Astrocyte (in vitro differentiated cells and primary cell): ENCODE measurements at regions not wholly inside any gene's neighbourhood (a gene's known extent, or its start where the extent isn't known, plus 50 kb on each side); places are given as distances from the start of the nearest gene placed in this dataset.

Experiments used
- CTCF ChIP-seq: IDR thresholded peaks from 2 replicates; pipeline ENCODE4 v1.5.1; 2011; ENCODE audit warnings: low read depth, mild to moderate bottlenecking, inconsistent platforms, low read length, moderate library complexity; ENCODE audit not compliant: insufficient read depth
- EZH2 ChIP-seq: IDR thresholded peaks from 2 replicates; pipeline ENCODE4 v1.6.1; 2012; ENCODE audit warnings: mild to moderate bottlenecking, low read length, inconsistent platforms; ENCODE audit not compliant: insufficient read depth

- TF ChIP-seq CTCF = no peak
- TF ChIP-seq EZH2 = no peak
Observed at GRCh38 chr9:82600536-82601292, 462.2 kb downstream of the RASEF start.
